Tibial nerve (tissue), 4 donors: ENCODE measurements at regions not wholly inside any gene's neighbourhood (a gene's known extent, or its start where the extent isn't known, plus 50 kb on each side); places are given as distances from the start of the nearest gene placed in this dataset.

Source experiments
- DNase-seq, 2 donors: peaks; one replicate each; pipeline ENCODE4 v3.0.0-alpha.2; 2019; ENCODE audit warnings: low spot score in 2 of 2
- H3K27ac ChIP-seq, 4 donors: fragments of 200-600 bp; sonication (generic) in 3 of 4; one replicate each; pipeline ENCODE4 v1.5.1; 2017 to 2019; ENCODE audit warnings: mild to moderate bottlenecking in 1 of 4
- H3K27me3 ChIP-seq, 2 donors: fragments of 200-600 bp; sonication (generic) in 1 of 2; one replicate each; pipeline versions ENCODE4 v1.5.1 to v1.6.0; 2017 to 2019
- H3K36me3 ChIP-seq, 3 donors: fragments of 200-600 bp; sonication (generic); one replicate each; pipeline ENCODE4 v1.5.1; 2018 to 2019
- H3K4me1 ChIP-seq, 4 donors: fragments of 200-600 bp; sonication (generic) in 3 of 4; one replicate each; pipeline ENCODE4 v1.5.1; 2017 to 2019
- H3K4me3 ChIP-seq, 4 donors: fragments of 200-600 bp; sonication (generic) in 3 of 4; one replicate each; pipeline ENCODE4 v1.5.1; 2017 to 2019; ENCODE audit warnings: mild to moderate bottlenecking in 1 of 4, moderate library complexity in 1 of 4
- H3K9me3 ChIP-seq, 4 donors: fragments of 200-600 bp; sonication (generic) in 3 of 4; one replicate each; pipeline ENCODE4 v1.5.1; 2017 to 2019
- EP300 ChIP-seq, 2 donors: sonication (generic); formaldehyde crosslinking; IDR thresholded peaks; one replicate each; pipeline ENCODE4 v1.6.1; 2017; ENCODE audit warnings: antibody characterized with exemption in 2 of 2, mild to moderate bottlenecking in 1 of 2
- POLR2A ChIP-seq, 2 donors: fragments of 450-650 bp; IDR thresholded peaks; one replicate each; pipeline ENCODE4 v1.6.1; 2017; ENCODE audit warnings: antibody characterized with exemption in 2 of 2, mild to moderate bottlenecking in 2 of 2, moderate library complexity in 2 of 2
- WGBS, 2 donors: methylation state at CpG; one replicate each; pipeline ENCODE4 v1.1.5; 2018; 5-methylcytosine and 5-hydroxymethylcytosine counted together
- TF ChIP-seq, protein P1 (sequence below), 5 experiments: fragments of 200-600 bp in 3 of 5; fragments of 450-650 bp in 2 of 5; sonication (generic) in 3 of 5; IDR thresholded peaks; one replicate each; pipeline ENCODE4 v1.5.1; 2016 to 2019; ENCODE audit warnings: antibody characterized with exemption in 5 of 5, mild to moderate bottlenecking in 3 of 5, moderate library complexity in 2 of 5

DNA sequence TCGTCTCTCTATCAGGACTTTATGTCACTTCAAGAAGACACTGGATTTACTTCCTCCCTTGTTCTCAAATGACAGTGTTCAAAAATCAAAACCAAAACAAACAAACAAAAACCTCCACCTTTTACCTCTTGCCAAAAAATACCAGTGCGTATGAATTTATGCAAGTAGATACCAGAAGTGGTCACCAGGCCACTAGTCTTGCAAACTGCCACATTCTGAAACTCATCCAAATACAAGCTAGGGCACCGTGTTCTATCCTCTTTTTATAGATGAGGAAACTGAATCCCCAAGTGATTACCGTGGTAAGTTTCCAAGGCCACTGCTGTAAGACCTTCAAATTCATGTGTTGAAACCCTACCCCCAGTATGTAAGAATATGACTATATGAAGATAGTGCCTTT lies 343.9 kb upstream of the KITLG start:
- H3K4me1 ChIP-seq = peaks cover 0 to 8% (median 0%) of the 10 kb centered on the region in 4 donors
- no peak for TF ChIP-seq POLR2A (IDR thresholded peaks at IDR 0.05)
- no peak for TF ChIP-seq EP300 (IDR thresholded peaks at IDR 0.05)
- TF ChIP-seq, protein P1, sequence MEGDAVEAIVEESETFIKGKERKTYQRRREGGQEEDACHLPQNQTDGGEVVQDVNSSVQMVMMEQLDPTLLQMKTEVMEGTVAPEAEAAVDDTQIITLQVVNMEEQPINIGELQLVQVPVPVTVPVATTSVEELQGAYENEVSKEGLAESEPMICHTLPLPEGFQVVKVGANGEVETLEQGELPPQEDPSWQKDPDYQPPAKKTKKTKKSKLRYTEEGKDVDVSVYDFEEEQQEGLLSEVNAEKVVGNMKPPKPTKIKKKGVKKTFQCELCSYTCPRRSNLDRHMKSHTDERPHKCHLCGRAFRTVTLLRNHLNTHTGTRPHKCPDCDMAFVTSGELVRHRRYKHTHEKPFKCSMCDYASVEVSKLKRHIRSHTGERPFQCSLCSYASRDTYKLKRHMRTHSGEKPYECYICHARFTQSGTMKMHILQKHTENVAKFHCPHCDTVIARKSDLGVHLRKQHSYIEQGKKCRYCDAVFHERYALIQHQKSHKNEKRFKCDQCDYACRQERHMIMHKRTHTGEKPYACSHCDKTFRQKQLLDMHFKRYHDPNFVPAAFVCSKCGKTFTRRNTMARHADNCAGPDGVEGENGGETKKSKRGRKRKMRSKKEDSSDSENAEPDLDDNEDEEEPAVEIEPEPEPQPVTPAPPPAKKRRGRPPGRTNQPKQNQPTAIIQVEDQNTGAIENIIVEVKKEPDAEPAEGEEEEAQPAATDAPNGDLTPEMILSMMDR (IDR thresholded peaks at IDR 0.05) = no peak
- H3K27me3 ChIP-seq = no peaks in the 10 kb centered on the region
- no peaks in the 10 kb centered on the region for H3K36me3 ChIP-seq
- no peaks in the 10 kb centered on the region for H3K9me3 ChIP-seq
- DNase-seq = no peak
- no peak overlapping the region for H3K4me3 ChIP-seq
- WGBS, 2 donors = 86 to 97% methylated on average over 4 of the region's 4 CpGs
- no peak overlapping the region for H3K27ac ChIP-seq

DNA sequence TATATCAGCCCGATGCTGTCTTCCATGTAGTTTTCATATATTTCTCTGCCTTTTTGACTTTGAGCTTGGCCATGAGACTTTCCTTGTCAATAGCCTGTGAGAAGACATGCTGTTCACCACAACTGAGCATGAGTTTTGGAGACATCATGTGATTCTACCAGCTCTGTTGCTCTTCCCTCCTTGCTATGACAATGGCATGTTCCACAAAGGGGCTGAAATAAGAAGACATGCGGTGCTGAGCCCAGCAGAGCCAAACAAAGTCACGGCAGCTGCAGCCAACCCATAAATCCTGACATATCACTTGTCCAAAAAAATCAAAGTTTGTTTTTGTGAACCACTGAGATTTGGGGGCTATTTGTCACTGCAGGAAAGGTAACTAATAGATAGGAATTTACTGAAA lies 343.4 kb upstream of the KITLG start:
- TF ChIP-seq EP300 (IDR thresholded peaks at IDR 0.05) = no peak
- TF ChIP-seq POLR2A (IDR thresholded peaks at IDR 0.05) = no peak
- TF ChIP-seq, protein P1 (IDR thresholded peaks at IDR 0.05) = no peak
- H3K9me3 ChIP-seq = no peaks in the 10 kb centered on the region
- WGBS, 2 donors = 80 to 85% methylated on average over 3 of the region's 3 CpGs
- peaks cover 0 to 8% (median 0%) of the 10 kb centered on the region in 4 donors for H3K4me1 ChIP-seq
- no peak for DNase-seq
- no peaks in the 10 kb centered on the region for H3K27me3 ChIP-seq
- no peaks in the 10 kb centered on the region for H3K36me3 ChIP-seq
- no peak overlapping the region for H3K27ac ChIP-seq
- H3K4me3 ChIP-seq = no peak overlapping the region

DNA sequence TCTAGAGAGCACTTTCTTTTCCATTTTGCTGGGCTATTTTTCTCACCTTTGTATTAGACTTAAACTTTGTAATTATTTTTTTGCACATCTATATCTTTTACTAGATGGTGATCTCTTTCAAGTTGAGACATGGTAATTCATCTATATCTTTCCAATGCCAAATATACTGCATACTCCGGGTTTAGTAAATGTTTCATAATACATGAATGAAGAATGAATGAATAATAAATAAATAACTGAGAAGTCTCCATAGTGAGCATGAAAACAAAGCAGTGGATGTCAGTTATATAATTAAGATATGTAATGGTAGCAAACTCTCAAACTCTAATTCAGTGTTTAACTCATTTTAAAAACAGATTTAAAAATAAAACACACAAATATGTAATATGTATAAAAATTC lies 342.5 kb upstream of the KITLG start:
- no peak for DNase-seq
- Histone ChIP-seq H3K4me3 (no peak overlapping the region), H3K27me3 (no peaks in the 10 kb centered on the region), H3K4me1 (peaks cover 0 to 8% (median 0%) of the 10 kb centered on the region in 4 donors), H3K9me3 (no peaks in the 10 kb centered on the region), H3K27ac (no peak overlapping the region), H3K36me3 (no peaks in the 10 kb centered on the region)
- no peak for TF ChIP-seq EP300 (IDR thresholded peaks at IDR 0.05)
- WGBS, 2 donors = 51 to 52% methylated on average over 1 of the region's 1 CpG

DNA sequence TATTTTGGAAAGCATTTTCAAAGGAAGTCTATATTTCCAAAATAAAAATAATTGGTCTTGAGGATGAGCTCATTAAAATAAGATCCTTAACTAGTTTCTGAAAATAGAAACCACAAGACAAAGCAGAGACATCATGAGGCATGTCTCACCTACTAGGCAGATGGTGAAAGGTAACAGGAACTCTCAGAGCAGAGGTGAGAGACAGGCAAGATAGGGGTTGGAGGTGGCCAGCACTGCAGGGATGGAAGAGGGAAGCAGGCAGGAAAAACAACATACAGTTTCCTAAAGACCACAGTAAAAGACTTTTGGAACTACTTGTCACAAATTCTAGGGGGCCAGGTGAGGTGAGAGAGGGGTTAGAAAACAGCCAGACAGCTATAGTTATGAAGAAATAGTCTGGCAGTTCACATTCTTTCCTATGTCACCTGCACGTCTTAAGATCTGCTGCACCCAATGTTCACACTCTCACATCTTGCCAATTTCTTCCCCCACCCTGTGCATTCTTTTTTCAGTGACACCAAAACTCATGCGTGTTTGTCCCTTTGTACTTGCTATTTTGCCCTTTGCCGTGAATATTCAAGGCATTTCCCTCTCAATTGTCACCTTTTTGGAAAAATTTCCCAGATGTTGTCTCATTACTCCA lies 341.7 kb upstream of the KITLG start:
- H3K4me1 ChIP-seq = peaks cover 0 to 8% (median 0%) of the 10 kb centered on the region in 4 donors
- no peak for DNase-seq
- H3K27me3 ChIP-seq = no peaks in the 10 kb centered on the region
- no peak overlapping the region for H3K4me3 ChIP-seq
- H3K27ac ChIP-seq = no peak overlapping the region
- no peaks in the 10 kb centered on the region for H3K9me3 ChIP-seq
- WGBS, 2 donors = 61 to 65% methylated on average over 3 of the region's 3 CpGs
- TF ChIP-seq EP300 (IDR thresholded peaks at IDR 0.05) (no peak), POLR2A (IDR thresholded peaks at IDR 0.05) (no peak)
- TF ChIP-seq, protein P1 (IDR thresholded peaks at IDR 0.05) = no peak
- H3K36me3 ChIP-seq = no peaks in the 10 kb centered on the region

DNA sequence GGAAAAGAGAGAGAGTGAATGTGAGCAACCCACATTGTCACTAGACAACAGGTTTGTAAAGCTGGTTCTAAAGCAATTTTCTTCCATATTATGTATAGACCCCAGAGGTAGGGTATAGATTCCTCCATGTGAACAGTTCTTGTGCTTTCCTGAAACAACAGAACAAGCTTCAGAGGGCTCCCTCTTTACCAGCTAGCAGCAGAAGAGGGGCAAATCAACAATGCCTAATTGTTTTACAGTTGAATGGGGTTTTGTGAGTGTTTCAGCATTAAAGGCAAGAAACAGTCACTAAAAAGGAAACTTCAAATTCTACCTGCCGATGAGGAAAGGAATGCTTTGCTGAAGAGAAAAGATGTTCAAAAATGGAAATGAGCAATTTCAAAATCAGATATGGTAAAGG lies 341.2 kb upstream of the KITLG start:
- H3K27me3 ChIP-seq = no peaks in the 10 kb centered on the region
- 36 to 41% methylated on average over 1 of the region's 1 CpG for WGBS, 2 donors
- TF ChIP-seq POLR2A (IDR thresholded peaks at IDR 0.05) (no peak), EP300 (IDR thresholded peaks at IDR 0.05) (no peak)
- TF ChIP-seq, protein P1 (IDR thresholded peaks at IDR 0.05) = no peak
- H3K36me3 ChIP-seq = no peaks in the 10 kb centered on the region
- H3K4me3 ChIP-seq = no peak overlapping the region
- peaks cover 0 to 8% (median 0%) of the 10 kb centered on the region in 4 donors for H3K4me1 ChIP-seq
- no peak overlapping the region for H3K27ac ChIP-seq
- no peaks in the 10 kb centered on the region for H3K9me3 ChIP-seq
- no peak for DNase-seq
